ENCODE measurements at regions not wholly inside any gene's neighbourhood (a gene's known extent, or its start where the extent isn't known, plus 50 kb on each side); places are given as distances from the start of the nearest gene placed in this dataset.

GRCh38 chr3:124397088-124397487 is 333.2 kb upstream of the UMPS start:
- TF ChIP-seq CTCF (conservative IDR thresholded peaks at IDR 0.05): no peak
- no peak for TF ChIP-seq ZFX (IDR thresholded peaks at IDR 0.05)
